Mammary epithelial cell (primary cell): ENCODE measurements at regions not wholly inside any gene's neighbourhood (a gene's known extent, or its start where the extent isn't known, plus 50 kb on each side); places are given as distances from the start of the nearest gene placed in this dataset.

Source experiments
- EZH2 ChIP-seq: IDR thresholded peaks from 2 replicates; pipeline ENCODE4 v1.6.1; 2012; ENCODE audit warnings: low read length, inconsistent platforms, borderline replicate concordance
- TF ChIP-seq, protein P1 (sequence below), 2 donors: IDR thresholded peaks in 1 of 2; conservative IDR thresholded peaks in 1 of 2; 2 replicates each; pipeline ENCODE4 v1.5.1; 2011 to 2012; ENCODE audit warnings: inconsistent platforms in 2 of 2, low read length in 2 of 2, mild to moderate bottlenecking in 2 of 2, control low read depth in 1 of 2, low read depth in 1 of 2; ENCODE audit not compliant: insufficient read depth in 1 of 2; ENCODE audit errors: extremely low read depth in 1 of 2

DNA sequence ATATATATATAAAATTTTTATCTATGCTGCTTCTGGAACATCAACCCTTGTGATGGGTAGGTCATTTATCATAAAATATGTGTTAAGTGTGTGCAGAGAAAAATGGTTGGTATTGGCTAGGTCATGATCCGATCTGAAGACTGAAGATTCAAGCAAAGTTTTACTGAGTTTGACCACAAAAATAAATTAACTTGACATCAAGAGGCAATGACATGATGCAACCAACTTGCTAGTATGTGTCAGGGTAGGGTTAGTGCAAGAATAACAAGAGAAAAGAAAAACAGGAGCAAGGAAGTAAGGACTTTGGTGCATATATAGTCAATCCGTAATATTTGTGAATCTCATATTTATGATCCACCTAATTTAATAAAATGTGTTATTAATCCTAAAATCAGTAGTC lies 1202.0 kb upstream of the ADGRB3 start:
- TF ChIP-seq, protein P1, sequence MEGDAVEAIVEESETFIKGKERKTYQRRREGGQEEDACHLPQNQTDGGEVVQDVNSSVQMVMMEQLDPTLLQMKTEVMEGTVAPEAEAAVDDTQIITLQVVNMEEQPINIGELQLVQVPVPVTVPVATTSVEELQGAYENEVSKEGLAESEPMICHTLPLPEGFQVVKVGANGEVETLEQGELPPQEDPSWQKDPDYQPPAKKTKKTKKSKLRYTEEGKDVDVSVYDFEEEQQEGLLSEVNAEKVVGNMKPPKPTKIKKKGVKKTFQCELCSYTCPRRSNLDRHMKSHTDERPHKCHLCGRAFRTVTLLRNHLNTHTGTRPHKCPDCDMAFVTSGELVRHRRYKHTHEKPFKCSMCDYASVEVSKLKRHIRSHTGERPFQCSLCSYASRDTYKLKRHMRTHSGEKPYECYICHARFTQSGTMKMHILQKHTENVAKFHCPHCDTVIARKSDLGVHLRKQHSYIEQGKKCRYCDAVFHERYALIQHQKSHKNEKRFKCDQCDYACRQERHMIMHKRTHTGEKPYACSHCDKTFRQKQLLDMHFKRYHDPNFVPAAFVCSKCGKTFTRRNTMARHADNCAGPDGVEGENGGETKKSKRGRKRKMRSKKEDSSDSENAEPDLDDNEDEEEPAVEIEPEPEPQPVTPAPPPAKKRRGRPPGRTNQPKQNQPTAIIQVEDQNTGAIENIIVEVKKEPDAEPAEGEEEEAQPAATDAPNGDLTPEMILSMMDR (conservative IDR thresholded peaks at IDR 0.05 in 1 of 2, IDR thresholded peaks at IDR 0.05 in 1 of 2; ENCODE audit: extremely low read depth in 1 of 2, insufficient read depth in 1 of 2, low read depth in 1 of 2, low read length in 2 of 2), result no peak
- TF ChIP-seq EZH2, result no peak
